ENCODE measurements at regions not wholly inside any gene's neighbourhood (a gene's known extent, or its start where the extent isn't known, plus 50 kb on each side); places are given as distances from the start of the nearest gene placed in this dataset.

- no peak for TF ChIP-seq CTCF (IDR thresholded peaks at IDR 0.05 in 8 of 11, conservative IDR thresholded peaks at IDR 0.05 in 3 of 11)
- TF ChIP-seq POLR2AphosphoS5 (IDR thresholded peaks at IDR 0.05): no peak
Measured at GRCh38 chr5:36489505-36489904, 116.9 kb upstream of the SLC1A3 start.

All from spleen (tissue), 7 donors.